ENCODE measurements at regions not wholly inside any gene's neighbourhood (a gene's known extent, or its start where the extent isn't known, plus 50 kb on each side); places are given as distances from the start of the nearest gene placed in this dataset.

DNA sequence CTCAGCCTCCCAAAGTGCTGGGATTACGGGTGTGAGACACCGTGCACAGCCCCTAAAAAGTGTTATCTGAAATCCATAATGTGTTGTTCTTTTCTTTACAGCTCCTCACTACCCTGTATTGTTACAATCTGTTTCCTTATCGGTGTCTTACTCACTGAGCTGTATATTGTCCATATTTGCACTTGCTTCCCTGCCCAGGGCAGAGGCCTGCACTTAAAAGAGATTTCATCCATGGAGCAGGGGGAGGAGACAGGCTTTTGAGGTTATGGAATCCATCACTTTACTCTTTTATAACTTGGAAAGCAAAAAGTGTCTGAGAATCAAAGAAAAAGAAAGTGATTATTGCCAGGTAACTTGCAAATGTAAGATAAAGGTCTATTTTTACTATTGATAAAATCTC lies 251.0 kb downstream of the DIO2 start:
- no peak for DNase-seq

DNA sequence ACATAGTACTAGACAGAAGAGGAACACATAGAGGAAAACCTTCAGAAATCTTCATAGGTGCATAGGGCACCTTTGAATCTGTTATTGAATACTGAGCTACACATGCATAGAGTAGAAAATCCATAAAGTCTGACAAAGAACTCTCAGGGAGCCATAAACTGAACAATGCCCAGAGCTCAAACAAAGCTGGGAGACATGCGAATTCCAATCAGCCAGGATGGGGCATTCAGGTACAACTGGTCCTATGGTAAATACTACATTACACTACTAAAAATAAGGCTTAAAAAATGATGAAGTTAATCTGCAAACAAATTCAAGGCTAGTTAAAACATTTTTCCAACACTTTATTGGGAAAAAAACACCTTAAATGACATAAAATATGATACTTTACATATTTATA lies 259.7 kb downstream of the DIO2 start:
- no peak for DNase-seq

DNA sequence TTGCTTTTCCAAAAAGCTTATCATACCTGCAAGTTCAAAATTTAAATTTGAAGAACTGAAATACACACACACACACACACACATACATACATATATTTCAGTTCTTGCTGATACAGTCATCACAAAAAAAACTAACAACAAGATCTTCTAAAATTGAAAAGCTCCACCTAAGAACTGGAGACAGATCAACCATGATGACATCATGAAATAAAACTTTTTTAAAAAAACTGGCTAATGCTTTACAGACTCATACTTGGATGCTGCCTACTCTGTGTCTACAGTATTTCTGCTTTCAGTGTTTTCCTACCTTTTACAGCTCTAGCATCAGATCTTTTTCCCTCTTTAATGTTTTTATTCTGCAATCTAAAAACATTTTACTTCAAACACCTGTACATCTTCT lies 261.4 kb downstream of the DIO2 start:
- DNase-seq = no peak

DNA sequence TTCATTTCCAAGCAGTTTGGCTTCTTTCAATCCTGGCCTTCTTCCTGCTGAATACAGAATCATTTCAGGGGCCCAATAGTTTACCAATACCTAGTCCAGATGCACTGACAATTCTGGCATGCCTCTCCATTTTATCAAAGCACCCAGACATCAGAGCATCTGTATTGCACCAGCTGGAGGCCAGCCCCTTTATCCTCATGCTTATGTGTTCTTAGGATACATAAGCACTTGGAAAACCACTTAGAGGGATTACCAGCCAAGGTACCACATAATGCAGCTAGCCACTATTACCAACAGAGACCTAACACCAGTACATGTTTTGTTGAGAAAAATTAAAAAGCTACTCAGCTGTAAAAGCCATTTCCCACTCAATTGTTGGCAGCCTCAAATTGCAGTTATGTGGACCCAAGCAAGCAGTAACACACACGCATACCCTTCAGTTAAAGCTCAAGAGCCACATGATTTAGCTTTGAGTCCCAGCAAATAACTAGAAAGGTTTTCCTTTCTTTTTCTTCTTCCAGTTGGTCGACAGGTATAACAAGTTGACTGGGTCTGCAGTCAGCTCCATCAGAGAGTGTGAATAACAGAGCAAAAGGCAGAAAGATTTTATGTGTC lies 263.8 kb downstream of the DIO2 start:
- no peak for DNase-seq

DNA sequence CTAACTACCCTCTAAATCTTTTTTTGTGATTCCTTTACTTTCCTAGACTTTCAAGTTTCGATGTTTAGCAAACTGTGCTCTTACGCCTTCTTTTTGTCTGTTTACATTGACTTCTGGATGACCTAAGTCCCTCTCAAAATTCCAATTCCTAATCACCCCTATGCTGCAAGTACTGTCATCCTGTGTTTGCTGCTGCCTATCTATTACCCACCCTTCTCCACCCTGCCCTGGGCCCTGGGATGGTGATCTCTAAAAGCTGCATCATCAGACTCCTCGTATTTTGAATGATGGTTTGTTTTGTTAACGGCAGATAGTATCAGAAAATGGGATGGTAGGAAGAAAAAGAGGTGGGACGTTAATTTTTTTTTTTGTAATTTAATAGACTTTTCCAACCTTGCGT lies 272.1 kb downstream of the DIO2 start:
- no peak for DNase-seq

DNA sequence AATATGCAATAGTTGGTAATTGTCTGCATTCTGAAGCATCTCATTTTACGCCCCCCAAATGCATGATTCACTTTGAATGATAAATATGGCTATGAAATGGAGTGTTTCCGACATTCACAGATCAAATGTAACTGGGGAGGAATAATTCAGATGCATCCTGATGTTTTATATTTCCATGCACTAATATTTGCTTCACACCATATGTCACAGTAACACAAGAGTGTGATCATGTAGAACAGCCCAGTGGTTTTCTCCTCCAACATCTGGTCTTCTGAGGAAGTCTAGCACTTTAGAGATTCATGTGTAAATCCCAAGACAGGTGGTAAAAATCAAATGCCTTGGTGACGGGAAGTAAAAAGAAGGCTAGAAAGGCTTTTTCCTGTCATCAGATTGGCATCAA lies 273.1 kb downstream of the DIO2 start:
- no peak for DNase-seq

DNA sequence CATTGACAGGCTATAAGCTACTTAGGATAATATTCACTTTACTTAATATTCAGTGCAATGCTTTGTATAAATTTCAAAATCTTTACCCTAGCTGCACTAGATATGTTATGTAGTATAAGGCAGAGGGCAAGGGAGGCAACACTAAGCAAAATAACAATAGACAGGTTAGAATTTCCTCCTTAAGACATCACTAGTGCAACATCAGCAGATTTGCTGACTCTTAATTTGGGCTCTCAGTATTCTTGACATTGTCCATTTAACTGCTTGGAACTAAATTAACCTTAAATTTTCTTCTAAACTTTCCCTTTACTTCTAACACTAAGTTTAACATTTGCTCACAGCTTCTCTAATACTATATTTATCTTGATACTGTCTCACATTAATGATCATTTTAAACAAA lies 273.9 kb downstream of the DIO2 start:
- no peak for DNase-seq

DNA sequence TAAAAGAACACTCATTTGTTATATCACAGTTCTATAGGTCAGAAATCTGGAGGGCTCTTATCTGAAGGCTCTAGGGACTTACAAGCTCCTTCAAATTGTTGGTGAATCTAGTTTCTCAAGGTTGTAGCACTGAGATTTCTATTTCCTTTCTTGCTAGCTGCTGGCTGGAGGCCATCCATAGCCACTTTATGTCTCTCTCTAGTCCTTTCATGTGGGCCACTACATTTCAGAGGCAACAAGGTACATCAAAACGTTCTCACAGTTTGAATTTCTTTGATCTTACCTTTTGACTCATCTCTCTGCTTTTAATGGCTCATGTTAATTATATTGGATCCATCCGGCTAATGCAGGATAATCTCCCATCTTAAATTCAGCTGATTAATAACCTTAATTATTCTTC lies 286.8 kb downstream of the DIO2 start:
- no peak for DNase-seq

DNA sequence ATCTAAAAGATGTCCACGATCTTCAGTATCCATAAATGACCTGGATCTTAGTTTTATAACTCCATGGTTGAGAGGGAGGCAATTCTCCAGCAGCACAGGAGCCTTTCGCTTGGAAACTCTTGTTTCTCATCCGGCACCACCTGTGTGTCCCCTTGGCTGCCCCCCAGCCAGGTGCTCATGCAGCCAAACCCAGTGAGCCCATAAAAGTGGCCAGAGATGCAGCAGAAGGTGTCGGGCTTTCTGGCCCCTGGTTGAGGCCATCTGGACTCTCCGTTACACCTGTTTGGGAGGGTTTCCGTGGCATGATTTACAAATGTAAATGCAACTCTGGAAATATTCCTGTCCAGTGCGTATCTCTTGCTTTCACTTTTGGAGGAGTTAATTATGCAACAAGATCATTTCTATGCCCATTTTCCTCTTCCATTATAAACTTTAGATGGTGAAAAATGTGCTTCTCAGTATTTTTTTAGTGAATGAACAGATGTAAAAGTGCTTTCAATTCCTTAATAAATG lies 291.1 kb downstream of the DIO2 start:
- DNase-seq = no peak
